Mesenchymal stem cell (in vitro differentiated cells and primary cell): ENCODE measurements at regions not wholly inside any gene's neighbourhood (a gene's known extent, or its start where the extent isn't known, plus 50 kb on each side); places are given as distances from the start of the nearest gene placed in this dataset.

Source experiments
- DNase-seq: peaks from one replicate; pipeline ENCODE4 v3.0.0-alpha.2; 2013
- H2AFZ ChIP-seq: one replicate; pipeline ENCODE4 v1.6.1; 2013; ENCODE audit warnings: low read depth, mild to moderate bottlenecking, control low read depth, inconsistent platforms, low read length, moderate library complexity
- H2AK5ac ChIP-seq: 2 replicates; pipeline ENCODE4 v1.6.1; 2013; ENCODE audit warnings: low read length, moderate library complexity, mild to moderate bottlenecking, inconsistent platforms; ENCODE audit not compliant: severe bottlenecking
- H2BK120ac ChIP-seq: one replicate; pipeline ENCODE4 v1.6.1; 2013; ENCODE audit warnings: low read depth, mild to moderate bottlenecking, inconsistent platforms, low read length, moderate library complexity
- H2BK12ac ChIP-seq, 2 experiments: one replicate each; pipeline ENCODE4 v1.6.1; 2013; ENCODE audit warnings: inconsistent platforms in 2 of 2, low read length in 2 of 2, mild to moderate bottlenecking in 2 of 2, moderate library complexity in 2 of 2, control low read depth in 1 of 2
- H2BK15ac ChIP-seq: one replicate; pipeline ENCODE4 v1.6.1; 2013; ENCODE audit warnings: mild to moderate bottlenecking, low read depth, inconsistent platforms; ENCODE audit not compliant: poor library complexity, severe bottlenecking
- H2BK5ac ChIP-seq: 2 replicates; pipeline ENCODE4 v1.6.1; 2013; ENCODE audit warnings: low read depth, mild to moderate bottlenecking, low read length, control low read depth, inconsistent platforms; ENCODE audit not compliant: poor library complexity, severe bottlenecking
- H3K14ac ChIP-seq, 2 experiments: one replicate each; pipeline ENCODE4 v1.6.1; 2013; ENCODE audit warnings: inconsistent platforms in 2 of 2, low read length in 2 of 2, control low read depth in 1 of 2, mild to moderate bottlenecking in 1 of 2, moderate library complexity in 1 of 2
- H3K18ac ChIP-seq, 2 experiments: one replicate each; pipeline ENCODE4 v1.6.1; 2013; ENCODE audit warnings: inconsistent platforms in 2 of 2, low read length in 2 of 2, control low read depth in 1 of 2, low read depth in 1 of 2, mild to moderate bottlenecking in 1 of 2
- H3K23ac ChIP-seq, 2 experiments: one replicate each; pipeline ENCODE4 v1.6.1; 2013; ENCODE audit warnings: inconsistent platforms in 2 of 2, low read length in 2 of 2, mild to moderate bottlenecking in 2 of 2, moderate library complexity in 2 of 2, control low read depth in 1 of 2
- H3K27ac ChIP-seq: 2 replicates; pipeline ENCODE4 v1.5.1; 2013; ENCODE audit warnings: mild to moderate bottlenecking, moderate library complexity, low read length, control low read depth, inconsistent platforms; ENCODE audit not compliant: poor library complexity, severe bottlenecking
- H3K27me3 ChIP-seq, 2 experiments: 2 replicates each; pipeline versions ENCODE4 v1.6.1 to v1.7.0; 2013; ENCODE audit warnings: low read length in 2 of 2, mild to moderate bottlenecking in 2 of 2, moderate library complexity in 2 of 2, control low read depth in 1 of 2, inconsistent platforms in 1 of 2; ENCODE audit not compliant: control insufficient read depth in 1 of 2, insufficient read depth in 1 of 2
- H3K36me3 ChIP-seq, 2 experiments: 2 replicates each; pipeline versions ENCODE4 v1.6.1 to v1.7.0; 2013; ENCODE audit warnings: low read length in 2 of 2, control low read depth in 1 of 2, inconsistent platforms in 1 of 2, low read depth in 1 of 2, mild to moderate bottlenecking in 1 of 2; ENCODE audit not compliant: insufficient read depth in 2 of 2, control insufficient read depth in 1 of 2
- H3K4ac ChIP-seq, 2 experiments: one replicate each; pipeline ENCODE4 v1.6.1; 2013; ENCODE audit warnings: inconsistent platforms in 2 of 2, low read length in 2 of 2, mild to moderate bottlenecking in 2 of 2, moderate library complexity in 2 of 2, control low read depth in 1 of 2, low read depth in 1 of 2
- H3K4me1 ChIP-seq: 2 replicates; pipeline ENCODE4 v1.6.1; 2013; ENCODE audit warnings: low read depth, low read length, control low read depth; ENCODE audit not compliant: control insufficient read depth, insufficient read depth
- H3K4me2 ChIP-seq: 2 replicates; pipeline ENCODE4 v1.6.1; 2013; ENCODE audit warnings: low read length, mild to moderate bottlenecking, inconsistent platforms; ENCODE audit not compliant: poor library complexity, severe bottlenecking
- H3K4me3 ChIP-seq, 2 experiments: 2 replicates each; pipeline versions ENCODE4 v1.5.1 to v1.7.0; 2013; ENCODE audit warnings: low read length in 2 of 2, mild to moderate bottlenecking in 2 of 2, control low read depth in 1 of 2, low read depth in 1 of 2; ENCODE audit not compliant: insufficient read depth in 1 of 2
- H3K79me1 ChIP-seq: replicated peaks from 2 replicates; pipeline ENCODE4 v1.6.1; 2013; ENCODE audit warnings: mild to moderate bottlenecking, control low read depth, low read length, inconsistent platforms; ENCODE audit not compliant: poor library complexity, severe bottlenecking
- H3K9ac ChIP-seq: 2 replicates; pipeline ENCODE4 v1.7.0; 2013; ENCODE audit warnings: mild to moderate bottlenecking, low read length, moderate library complexity
- H3K9me3 ChIP-seq: 2 replicates; pipeline ENCODE4 v1.7.0; 2013; ENCODE audit warnings: mild to moderate bottlenecking, low read length; ENCODE audit not compliant: control insufficient read depth
- H4K8ac ChIP-seq: one replicate; pipeline ENCODE4 v1.6.1; 2013; ENCODE audit warnings: inconsistent platforms, mild to moderate bottlenecking, low read length, moderate library complexity
- H4K91ac ChIP-seq: one replicate; pipeline ENCODE4 v1.6.1; 2013; ENCODE audit warnings: mild to moderate bottlenecking, low read length, inconsistent platforms
- WGBS: methylation state at CpG from one replicate; pipeline ENCODE4 v1.1.7; 2013; ENCODE audit warnings: mixed read lengths; 5-methylcytosine and 5-hydroxymethylcytosine counted together

GRCh38 chr22:33167998-33168790 is 110.0 kb upstream of the SYN3 start:
- no peak overlapping the region for H4K8ac ChIP-seq
- DNase-seq, result no peak
- no peak overlapping the region for H2BK120ac ChIP-seq
- no peaks in the 10 kb centered on the region for H3K9me3 ChIP-seq
- no peak overlapping the region for H2BK15ac ChIP-seq
- H3K23ac ChIP-seq, result no peak overlapping the region
- no peak overlapping the region for H4K91ac ChIP-seq
- no peaks in the 10 kb centered on the region for H3K36me3 ChIP-seq
- H3K4ac ChIP-seq, result no peak overlapping the region
- H3K27ac ChIP-seq, result no peak overlapping the region
- no peak overlapping the region for H2AFZ ChIP-seq
- no peaks in the 10 kb centered on the region for H3K4me1 ChIP-seq
- H3K4me3 ChIP-seq, result no peak overlapping the region
- H3K27me3 ChIP-seq, result no peaks in the 10 kb centered on the region
- no peak overlapping the region for H2BK12ac ChIP-seq
- no peak overlapping the region for H2AK5ac ChIP-seq
- H3K79me1 ChIP-seq, result no peaks in the 10 kb centered on the region
- no peak overlapping the region for H2BK5ac ChIP-seq
- H3K14ac ChIP-seq, result no peak overlapping the region
- H3K9ac ChIP-seq, result no peak overlapping the region
- 65% methylated on average over 2 of the region's 4 CpGs for WGBS
- H3K4me2 ChIP-seq, result no peak overlapping the region
- H3K18ac ChIP-seq, result no peak overlapping the region

GRCh38 chr22:33166206-33166605 is 108.0 kb upstream of the SYN3 start:
- H3K23ac ChIP-seq, result no peak overlapping the region
- H3K9me3 ChIP-seq, result no peaks in the 10 kb centered on the region
- 60% methylated on average over 7 of the region's 7 CpGs for WGBS
- H3K27me3 ChIP-seq, result no peaks in the 10 kb centered on the region
- no peak overlapping the region for H2AFZ ChIP-seq
- no peak overlapping the region for H2BK12ac ChIP-seq
- H3K79me1 ChIP-seq, result no peaks in the 10 kb centered on the region
- H4K91ac ChIP-seq, result peak overlapping the region; percentile 28
- no peak overlapping the region for H3K4ac ChIP-seq
- no peaks in the 10 kb centered on the region for H3K36me3 ChIP-seq
- no peak overlapping the region for H3K4me2 ChIP-seq
- no peak overlapping the region for H3K4me3 ChIP-seq
- no peak overlapping the region for H2AK5ac ChIP-seq
- no peak overlapping the region for H2BK15ac ChIP-seq
- H3K14ac ChIP-seq, result no peak overlapping the region
- H2BK5ac ChIP-seq, result no peak overlapping the region
- H3K4me1 ChIP-seq, result no peaks in the 10 kb centered on the region
- no peak overlapping the region for H3K27ac ChIP-seq
- no peak overlapping the region for H3K18ac ChIP-seq
- H2BK120ac ChIP-seq, result no peak overlapping the region
- no peak for DNase-seq
- H4K8ac ChIP-seq, result no peak overlapping the region
- no peak overlapping the region for H3K9ac ChIP-seq

DNA sequence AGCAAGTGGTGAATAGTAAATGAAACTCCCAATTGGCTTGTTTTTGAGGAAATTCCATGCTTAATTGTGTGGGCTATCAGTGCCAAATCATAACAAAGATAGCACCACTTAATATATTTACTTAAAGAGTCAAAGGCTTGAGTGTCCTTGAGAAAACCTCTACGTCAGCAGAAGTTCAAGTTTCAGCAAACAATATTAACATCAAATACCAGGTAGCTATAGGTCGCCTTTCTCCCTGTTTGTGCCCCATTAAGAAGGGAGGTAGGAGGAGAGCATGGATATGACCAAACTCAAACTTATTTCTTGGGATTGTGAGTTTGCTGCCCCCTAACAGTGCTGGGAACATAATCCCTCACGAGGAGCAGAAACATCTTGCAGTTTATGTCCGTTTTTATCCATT is 105.6 kb upstream of the SYN3 start:
- no peaks in the 10 kb centered on the region for H3K27me3 ChIP-seq
- H2BK120ac ChIP-seq, result no peak overlapping the region
- no peak overlapping the region for H3K14ac ChIP-seq
- DNase-seq, result no peak
- no peak overlapping the region for H4K91ac ChIP-seq
- H3K36me3 ChIP-seq, result no peaks in the 10 kb centered on the region
- H2BK5ac ChIP-seq, result no peak overlapping the region
- H2AK5ac ChIP-seq, result no peak overlapping the region
- no peak overlapping the region for H3K18ac ChIP-seq
- no peak overlapping the region for H3K27ac ChIP-seq
- 54% methylated on average over 3 of the region's 4 CpGs for WGBS
- no peak overlapping the region for H3K23ac ChIP-seq
- no peak overlapping the region for H3K4me3 ChIP-seq
- no peaks in the 10 kb centered on the region for H3K4me1 ChIP-seq
- H3K9ac ChIP-seq, result no peak overlapping the region
- no peak overlapping the region for H4K8ac ChIP-seq
- H3K9me3 ChIP-seq, result no peaks in the 10 kb centered on the region
- H2AFZ ChIP-seq, result no peak overlapping the region
- no peak overlapping the region for H2BK12ac ChIP-seq
- no peak overlapping the region for H3K4ac ChIP-seq
- H2BK15ac ChIP-seq, result no peak overlapping the region
- H3K4me2 ChIP-seq, result no peak overlapping the region
- H3K79me1 ChIP-seq, result no peaks in the 10 kb centered on the region

DNA sequence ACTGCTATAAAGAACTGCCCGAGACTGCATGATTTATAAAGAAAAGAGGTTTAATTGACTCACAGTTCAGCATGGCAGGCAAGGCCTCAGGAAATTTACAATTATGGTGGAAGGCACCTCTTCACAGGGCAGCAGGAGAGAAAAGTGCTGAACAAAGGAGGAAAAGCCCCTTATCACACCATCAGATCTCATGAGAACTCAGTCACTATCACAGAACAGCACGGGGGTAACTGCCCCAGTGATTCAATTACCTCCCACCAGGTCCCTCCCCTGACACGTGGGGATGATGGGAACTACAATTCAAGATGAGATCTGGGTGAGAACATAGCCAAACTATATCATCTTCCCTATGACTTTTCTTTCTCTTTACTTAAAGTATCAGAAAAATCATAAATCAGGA is 104.0 kb upstream of the SYN3 start:
- Histone ChIP-seq H3K27ac (no peak overlapping the region), H3K4me3 (no peak overlapping the region), H3K14ac (no peak overlapping the region), H2BK5ac (no peak overlapping the region), H3K9ac (no peak overlapping the region), H3K27me3 (no peaks in the 10 kb centered on the region), H3K4ac (no peak overlapping the region), H3K4me2 (no peak overlapping the region), H2BK120ac (no peak overlapping the region), H2BK12ac (no peak overlapping the region), H3K4me1 (no peaks in the 10 kb centered on the region), H3K36me3 (no peaks in the 10 kb centered on the region), H4K8ac (no peak overlapping the region), H3K18ac (no peak overlapping the region), H4K91ac (no peak overlapping the region), H2AK5ac (no peak overlapping the region), H3K23ac (no peak overlapping the region), H2BK15ac (no peak overlapping the region), H3K79me1 (no peaks in the 10 kb centered on the region), H2AFZ (no peak overlapping the region), H3K9me3 (no peaks in the 10 kb centered on the region)
- WGBS, result 60% methylated on average over 1 of the region's 3 CpGs
- no peak for DNase-seq
